ENCODE measurements at regions not wholly inside any gene's neighbourhood (a gene's known extent, or its start where the extent isn't known, plus 50 kb on each side); places are given as distances from the start of the nearest gene placed in this dataset.

DNA sequence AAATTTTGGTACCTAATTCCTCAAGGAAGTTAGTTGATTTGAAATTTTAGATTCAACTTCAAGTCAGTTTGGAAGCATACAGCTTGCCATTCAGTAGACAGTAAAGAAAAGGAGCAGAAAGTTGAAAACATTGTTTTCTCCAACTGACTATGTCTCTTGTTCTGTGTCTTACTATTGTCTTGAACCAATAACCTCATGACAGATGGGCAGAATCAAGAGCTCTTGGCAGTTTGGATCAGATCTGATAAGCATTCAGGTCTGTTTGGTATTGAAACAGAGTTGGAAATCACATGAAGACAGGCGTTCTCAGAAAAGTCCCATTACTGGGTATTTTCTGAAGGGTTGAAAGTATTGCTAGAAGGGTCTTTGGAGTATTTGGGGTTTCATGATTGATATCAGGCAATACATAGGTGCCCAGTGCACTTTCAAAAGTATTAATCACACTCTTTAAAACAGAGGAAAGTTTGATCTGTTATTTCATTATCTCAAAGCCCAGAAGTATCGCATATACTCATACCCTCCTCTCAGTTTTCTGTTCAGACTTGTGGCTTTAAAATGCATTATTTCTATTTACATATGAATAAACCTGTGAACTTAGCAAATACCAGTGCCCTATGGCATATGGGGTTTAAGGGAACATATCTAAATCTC is 428.4 kb upstream of the ZEB2 start:
- intact Hi-C loops (cut with DNase I): no loop called here
- DNase-seq: no peak

DNA sequence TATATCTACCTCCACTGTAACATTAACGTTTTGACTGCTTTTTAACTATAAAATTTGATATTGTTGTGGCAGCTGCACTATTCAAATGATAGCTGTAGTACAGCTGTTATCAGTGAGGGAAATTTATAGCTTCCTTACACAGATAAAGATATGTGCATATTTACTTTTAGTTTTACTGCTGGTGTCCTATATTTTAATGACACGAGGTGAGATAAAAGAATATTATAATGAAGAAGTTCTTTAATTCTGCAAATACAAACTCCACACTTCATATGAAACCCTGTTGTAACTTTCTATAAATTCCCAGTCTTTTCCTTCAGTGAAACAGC is 427.8 kb upstream of the ZEB2 start:
- no peak for DNase-seq
- intact Hi-C loops (cut with DNase I): no loop called here

DNA sequence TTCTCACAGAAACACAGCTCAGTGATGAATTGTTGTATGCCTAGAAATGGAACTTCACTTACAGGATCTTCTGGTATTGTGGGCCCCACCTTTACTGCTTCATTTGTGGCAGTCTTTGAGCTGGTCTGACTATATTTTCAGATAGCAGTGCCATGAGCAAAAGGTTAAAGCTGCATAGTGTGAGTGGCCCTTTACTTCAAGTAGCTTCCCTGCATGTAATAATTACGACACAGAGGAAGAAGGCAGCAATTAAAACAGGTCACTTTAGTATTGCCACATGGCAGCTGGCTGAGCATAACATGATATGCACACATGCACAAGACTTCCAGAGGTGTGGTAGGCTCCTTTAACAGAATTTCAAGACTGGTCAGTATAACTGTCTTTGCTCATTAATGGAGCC is 426.3 kb upstream of the ZEB2 start:
- no peak for DNase-seq
- intact Hi-C loops (cut with DNase I): no loop called here

DNA sequence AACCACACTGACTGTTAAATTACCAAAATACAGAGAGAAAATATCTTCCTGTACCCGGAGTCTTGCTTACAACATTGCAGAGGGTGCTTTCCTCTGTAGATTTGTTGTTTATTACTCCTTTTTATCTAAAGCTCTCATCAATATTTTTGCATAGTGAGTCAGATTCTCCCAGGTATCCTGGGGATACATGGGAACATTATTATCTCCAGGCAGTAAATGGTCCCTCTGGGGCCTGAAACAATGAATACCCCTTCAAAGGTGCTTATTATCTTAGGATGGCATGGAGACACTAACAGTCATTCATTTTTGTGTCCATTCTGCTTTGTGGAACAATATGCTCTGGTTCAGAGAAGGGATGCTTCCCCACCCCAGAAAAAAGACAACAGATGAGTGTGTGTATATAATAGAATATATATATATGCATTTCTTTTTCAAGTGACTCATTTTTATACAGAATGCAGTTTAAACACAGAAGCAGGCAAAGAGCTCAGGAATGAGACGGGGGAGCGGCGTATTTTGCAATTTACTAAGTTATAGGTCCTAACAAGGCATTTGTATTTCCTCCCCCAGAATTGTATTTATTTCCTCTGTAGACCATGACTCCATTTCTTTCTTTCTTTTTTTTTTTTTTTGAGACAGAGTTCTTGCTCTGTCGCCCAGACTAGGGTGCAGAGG is 424.8 kb upstream of the ZEB2 start:
- intact Hi-C loops (cut with DNase I): no loop called here
- DNase-seq: no peak

DNA sequence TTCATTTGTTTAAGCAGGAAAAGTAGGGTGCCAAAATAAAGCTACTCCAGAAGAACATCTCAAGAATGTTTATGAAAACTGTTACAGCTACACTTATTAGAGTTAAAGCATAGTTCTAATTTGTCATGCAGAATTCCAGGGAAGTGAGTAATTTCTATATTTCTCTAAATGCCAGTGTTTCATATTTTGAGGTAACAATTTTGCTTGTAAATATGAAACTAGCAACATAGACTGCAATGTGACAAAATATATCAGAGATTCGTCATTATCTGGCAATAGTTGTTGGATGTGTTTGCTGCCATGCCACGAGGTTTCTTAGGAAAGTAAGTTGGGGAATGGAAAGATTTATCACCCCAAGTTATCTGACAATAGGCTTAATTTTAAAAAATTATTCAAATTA is 424.1 kb upstream of the ZEB2 start:
- intact Hi-C loops (cut with DNase I): no loop called here
- DNase-seq: no peak

DNA sequence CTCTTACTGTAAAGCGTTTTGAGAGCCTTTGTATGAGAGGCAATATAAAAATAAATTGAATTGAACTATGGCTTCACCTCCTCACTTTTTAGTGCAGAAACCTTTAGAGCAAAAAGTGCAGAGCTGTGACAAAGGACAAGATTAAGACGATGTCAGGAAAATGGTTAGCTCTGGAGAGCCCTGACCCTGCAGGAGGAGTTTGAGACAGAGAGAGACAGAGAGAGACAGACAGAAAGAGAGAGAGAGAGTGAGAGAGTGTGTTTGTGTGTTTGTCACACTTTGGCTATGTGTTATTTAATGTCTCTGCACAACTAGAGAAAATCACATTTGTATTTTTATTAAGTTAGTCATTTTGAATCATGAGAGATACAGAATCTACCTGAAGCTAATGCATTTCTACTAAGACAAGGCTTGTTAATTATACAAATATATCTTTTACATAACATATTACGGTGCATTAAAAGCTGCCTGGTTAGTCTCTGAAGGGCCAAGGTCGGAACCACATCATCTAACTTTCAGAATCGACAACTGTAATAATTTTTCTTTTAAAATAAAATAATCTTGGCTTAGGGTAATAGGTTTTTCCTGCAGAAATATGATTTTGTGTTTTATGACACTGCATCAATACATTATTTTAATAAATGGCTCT is 423.5 kb upstream of the ZEB2 start:
- intact Hi-C loops (cut with DNase I): no loop called here
- no peak for DNase-seq

DNA sequence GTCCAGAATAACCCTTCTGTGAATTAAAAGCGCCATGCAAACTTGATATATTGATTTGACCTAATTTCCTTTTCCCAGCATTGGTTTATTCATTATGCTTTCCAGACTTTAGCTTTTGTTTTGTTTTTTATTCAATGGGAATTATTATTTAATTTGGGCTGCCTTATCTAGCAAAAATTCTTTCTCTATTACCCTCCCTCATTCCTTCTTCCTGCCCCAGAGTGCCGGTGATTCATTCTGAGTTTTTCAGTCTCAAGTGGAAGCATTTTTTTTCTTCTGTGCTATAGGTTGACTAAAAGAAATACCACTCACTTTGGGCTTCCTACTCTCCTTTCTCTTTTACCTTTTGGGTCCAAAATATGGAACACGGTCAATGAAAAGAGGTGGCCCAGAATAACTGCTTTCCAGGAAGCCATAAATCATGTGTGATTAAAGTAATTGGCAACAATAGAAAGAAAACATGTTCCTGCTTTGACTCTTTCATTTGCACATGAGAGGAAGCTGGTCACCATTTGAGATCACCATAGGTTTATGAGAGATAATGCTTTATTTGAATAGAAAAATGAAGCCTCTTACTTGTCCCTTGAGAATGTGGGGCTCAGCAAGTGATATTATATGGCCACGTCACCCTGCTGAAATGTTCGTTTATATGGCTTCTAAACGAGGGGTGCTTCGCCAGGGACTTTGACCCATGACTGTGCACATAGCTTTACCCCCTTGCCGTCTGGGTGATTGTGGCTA is 422.8 kb upstream of the ZEB2 start:
- intact Hi-C loops (cut with DNase I): no loop called here
- DNase-seq: no peak

DNA sequence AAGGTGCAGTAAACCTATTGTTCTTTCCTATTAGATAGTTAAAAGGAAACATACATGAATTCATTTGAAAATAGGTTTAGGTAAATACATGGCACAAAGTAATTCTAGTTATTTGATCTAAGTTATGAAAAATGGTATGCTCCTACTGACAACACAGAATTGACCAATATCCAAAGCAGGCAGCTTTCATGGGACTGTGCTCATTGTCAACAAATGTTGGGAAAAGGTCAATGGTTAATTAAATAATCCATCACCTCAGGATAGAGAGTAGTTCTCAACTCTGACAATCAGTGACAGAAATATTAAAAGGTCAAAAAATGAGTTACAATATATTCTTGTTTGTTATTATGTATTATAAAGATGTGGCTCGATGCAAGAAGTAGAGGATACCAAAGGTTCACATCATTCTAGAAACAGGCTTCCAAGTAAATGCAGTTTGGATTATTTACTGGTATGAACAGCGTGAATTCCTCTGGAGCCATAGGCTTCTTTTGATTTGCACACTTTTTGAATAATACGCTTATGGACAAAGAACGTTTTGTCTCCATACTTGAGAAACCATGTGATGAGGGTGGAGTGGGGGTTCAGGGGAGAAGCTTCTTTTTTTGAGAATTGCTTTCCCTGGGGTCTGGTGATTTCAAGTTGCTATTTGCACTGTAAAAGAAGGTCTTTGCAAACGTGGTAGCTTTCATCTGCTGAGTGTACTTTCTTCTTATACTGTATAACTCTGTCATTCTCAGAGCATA is 422.0 kb upstream of the ZEB2 start:
- intact Hi-C loops (cut with DNase I): no loop called here
- DNase-seq: no peak

DNA sequence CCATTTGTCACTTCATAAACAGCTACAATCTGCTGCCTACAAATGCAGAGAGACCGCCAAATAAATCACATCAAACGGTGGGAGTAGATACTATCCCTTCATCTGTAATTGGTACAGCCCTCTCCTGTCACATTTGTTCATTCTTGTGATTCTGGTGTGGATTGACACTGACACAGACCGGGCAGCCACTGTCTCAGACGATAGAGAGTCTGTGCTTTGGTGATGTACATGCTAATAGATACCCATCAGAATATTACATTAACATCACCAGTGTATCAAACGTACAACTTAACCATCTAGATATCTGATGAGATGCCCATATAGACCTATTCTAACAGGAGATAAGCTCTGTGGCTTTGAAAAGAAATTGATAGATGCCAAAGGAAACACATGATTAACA is 419.7 kb upstream of the ZEB2 start:
- DNase-seq: peak in 9 of 42 donors; percentile 8 to 50 (median 19)
- intact Hi-C loops (cut with DNase I): no loop called here

DNA sequence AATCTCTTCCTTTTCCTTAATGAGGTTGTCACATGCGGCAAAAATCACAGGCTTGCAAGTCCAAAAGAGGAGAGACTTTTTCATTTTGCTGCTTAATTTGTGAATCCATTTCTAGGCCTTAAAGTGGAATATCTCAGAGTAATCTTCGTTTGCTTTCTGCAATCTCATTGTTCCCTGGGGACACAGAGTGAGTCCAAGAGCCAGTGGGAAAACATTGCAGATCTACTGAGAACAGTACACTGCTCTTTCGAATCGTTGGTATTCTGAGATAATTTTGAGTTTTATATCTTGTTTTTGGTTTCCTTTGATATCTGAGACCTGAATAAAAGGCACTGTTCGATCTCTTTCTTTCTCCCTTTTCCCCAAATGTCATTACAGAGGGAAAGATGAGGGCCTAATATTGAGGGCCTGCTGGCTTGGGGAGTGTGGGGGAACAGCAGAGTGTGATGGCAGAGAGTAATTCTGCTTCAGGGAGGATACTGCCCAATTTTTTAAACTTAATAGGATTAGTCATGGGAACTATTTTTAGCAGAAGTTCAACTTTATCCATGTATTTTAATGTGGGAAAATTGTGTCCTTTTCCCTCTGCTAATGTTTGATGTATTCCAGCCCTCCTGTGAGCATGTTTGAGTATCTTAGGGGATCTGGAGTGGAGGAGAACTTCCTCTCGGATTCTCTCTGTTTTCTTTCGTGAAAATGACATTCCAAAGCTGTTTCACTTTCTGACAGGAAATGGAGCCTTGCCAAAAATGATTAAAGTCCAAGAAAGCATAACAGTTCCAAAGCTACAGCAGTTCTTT is 418.2 kb upstream of the ZEB2 start:
- intact Hi-C loops (cut with DNase I): no loop called here
- DNase-seq: no peak

DNA sequence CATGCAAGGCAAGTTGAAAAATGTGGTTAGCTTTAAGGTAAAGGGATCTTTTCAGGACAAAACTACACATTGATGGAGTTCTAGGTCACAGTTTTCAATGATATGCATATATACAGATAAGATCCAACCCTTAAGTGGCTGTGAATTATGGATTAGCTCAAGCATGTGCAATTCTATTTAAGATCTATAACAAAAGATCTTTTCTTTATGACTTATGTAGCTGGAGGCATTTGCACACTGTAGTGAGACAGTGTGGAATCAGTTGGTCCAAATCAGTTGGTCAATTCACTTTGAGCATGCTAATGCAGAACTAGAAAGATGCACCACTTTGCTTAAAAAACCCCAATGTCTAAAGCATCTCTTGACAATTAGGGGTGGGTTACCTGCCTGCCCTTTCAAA is 417.1 kb upstream of the ZEB2 start:
- intact Hi-C loops (cut with DNase I): no loop called here

DNA sequence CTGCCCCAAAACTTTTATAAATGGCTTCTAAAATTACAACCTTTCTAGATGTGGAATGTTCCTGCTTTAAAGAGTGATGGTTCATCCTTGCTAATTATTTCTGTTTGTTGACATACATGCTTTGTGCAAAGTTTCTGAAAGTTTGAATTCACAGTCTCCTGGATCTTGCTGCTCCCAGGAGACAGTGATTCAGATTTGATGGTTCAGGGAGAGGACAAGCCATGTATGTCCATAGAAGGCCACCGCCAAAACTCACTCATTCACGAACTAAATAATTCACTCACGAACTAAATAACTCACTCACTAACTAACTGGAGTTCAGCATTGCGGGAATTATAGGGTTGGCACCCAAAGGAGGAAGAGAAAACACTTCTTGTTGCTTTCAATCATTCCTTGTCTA is 416.5 kb upstream of the ZEB2 start:
- DNase-seq: no peak
- intact Hi-C loops (cut with DNase I): no loop called here

More for the DNA sequence above, 417.1 kb upstream of the ZEB2 start:
- DNase-seq: no peak

DNA sequence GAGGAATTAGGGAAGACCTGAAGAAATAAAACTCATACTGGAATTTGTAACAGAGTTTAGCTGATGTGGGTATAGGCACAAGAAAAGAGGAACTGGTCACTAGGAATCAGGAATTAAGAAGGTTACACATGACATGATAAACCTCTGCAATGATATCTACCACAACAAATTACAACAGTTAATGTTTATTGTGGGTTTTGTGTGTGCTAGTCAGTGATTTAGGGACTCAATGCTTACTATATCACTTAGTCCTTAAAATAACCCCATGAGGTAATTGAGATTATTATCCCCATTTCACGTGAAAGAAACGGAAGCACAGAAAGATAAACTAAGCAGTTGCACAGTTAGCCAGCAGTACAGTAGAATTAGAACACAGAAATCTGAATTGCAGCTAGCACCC is 415.8 kb upstream of the ZEB2 start:
- intact Hi-C loops (cut with DNase I): no loop called here

DNA sequence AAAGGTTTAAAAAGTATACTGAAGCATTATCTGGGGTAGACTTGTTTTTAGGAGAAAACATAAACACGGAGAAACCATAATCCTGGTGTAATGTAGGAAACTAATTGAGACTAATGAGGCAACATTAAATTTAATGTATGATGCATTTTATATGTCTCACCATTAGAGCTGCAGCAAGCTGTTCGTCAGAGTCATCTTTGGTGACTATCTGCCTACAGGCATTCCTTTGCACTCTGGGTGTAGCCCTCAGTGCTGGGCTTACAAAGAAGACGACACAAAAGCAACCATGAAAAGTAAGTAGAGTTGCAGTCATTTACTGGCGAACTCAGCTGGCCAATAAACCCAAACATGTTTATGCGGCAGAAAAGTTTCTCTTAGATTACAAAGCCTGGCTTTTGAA is 415.3 kb upstream of the ZEB2 start:
- intact Hi-C loops (cut with DNase I): no loop called here
- DNase-seq: no peak

More for the DNA sequence above, 415.8 kb upstream of the ZEB2 start:
- no peak for DNase-seq

DNA sequence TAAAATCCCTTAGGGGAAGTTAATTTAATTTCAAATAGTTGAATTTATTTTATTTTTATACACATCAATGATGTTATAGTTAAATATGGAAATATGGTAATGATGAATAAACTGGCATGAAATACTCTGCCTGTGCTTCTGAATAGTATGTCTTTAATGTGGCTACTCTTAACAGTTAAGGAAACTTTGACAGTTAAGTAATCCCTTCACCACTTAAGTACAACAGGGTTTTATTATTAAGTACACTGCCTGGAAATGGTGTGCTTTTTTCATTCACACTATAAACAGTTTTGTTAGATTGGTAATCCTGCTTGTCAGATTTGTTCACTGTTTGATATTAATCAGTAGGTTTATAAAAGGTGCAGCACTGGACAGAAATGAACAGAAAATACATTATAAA is 412.0 kb upstream of the ZEB2 start:
- DNase-seq: no peak
- intact Hi-C loops (cut with DNase I): no loop called here

DNA sequence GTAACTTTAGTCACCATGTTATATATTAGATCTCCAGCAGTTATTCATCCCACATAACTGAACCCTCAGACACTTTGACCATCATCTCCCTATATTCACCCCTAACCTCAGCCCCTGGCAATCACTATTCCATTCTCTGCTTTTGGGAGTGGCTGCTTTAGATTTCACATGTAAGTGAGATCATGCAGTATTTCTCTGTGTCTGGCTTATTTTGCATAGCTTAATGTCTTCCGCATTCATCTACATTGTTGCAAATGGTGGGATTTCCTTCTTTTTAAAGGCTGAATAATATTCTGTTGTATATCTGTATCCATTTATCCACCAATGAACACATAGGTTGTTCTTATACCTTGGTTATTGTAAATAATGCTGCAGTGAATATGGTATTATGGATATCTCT is 411.6 kb upstream of the ZEB2 start:
- intact Hi-C loops (cut with DNase I): no loop called here
- no peak for DNase-seq

DNA sequence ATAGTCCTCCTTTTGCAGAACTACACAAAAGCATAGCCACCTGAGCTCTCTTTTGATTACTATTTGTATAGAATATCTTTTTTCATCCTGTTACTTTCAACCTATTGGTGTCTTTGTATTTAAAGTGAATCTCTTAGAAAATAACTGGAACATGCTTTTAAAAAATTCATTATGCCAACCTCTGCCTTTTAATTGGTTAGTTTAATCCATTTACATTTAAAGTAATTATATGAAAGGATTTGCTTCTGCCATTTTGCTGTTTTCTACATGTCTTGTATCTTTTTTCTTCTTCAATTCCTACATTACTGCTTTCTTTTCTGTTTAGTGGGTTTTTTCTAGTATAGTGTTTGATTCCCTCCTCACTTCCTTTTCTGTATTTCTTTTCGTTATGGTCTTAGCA is 407.5 kb upstream of the ZEB2 start:
- intact Hi-C loops (cut with DNase I): no loop called here
- no peak for DNase-seq

DNA sequence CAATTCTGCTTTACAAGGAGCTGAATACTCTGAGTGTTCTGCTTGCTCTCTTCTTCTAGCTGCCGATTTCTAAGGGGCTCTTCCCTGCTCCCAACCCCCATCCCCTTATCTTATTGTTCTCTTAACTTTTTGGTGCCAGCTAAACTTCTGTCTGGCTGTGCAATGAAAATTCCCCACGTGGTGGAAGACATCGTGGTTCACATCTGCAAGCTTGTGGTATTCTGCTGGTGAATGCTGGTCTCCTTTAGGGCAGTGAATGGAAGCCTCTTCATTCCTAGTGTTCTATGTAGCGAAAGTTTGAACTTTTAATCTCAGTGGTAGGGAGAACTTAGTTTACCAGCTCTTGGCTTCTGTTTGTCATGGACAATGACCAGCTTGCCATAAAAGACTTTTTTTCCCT is 406.0 kb upstream of the ZEB2 start:
- DNase-seq: no peak
- intact Hi-C loops (cut with DNase I): no loop called here

DNA sequence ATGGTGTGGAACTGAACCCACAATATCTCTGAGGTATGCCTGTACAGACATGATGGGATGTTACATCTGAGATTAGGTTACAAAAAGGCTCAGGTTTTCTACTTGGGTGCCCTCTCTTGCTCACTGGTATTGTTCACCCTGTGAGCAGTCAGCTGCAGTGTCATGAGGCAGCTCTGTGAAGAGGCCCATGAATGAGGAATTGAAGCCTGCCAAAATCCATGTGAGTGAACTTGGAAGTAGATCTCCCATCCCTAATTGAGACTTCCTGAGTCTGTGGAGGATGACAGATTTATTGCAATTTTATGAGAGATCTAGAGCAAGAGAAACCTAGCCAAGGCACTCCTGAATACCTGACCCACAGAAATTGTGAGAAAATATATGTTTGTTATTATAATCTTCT is 404.9 kb upstream of the ZEB2 start:
- intact Hi-C loops (cut with DNase I): no loop called here
- DNase-seq: peak in 11 of 42 donors; percentile 9 to 64 (median 24)

All from head of caudate nucleus (tissue), 42 donors.